ENCODE measurements at regions not wholly inside any gene's neighbourhood (a gene's known extent, or its start where the extent isn't known, plus 50 kb on each side); places are given as distances from the start of the nearest gene placed in this dataset.
"Not testable (repeated sequence)": the region's sequence is repeated elsewhere in the genome, so short reads cannot be mapped to it uniquely, and the experiment has no call there.

- in situ Hi-C loops (cut with MboI; ENCODE audit: low sequenced_read_pairs, unreplicated experiment), result loop anchor here (25.0 kb wide), 2 partner anchors 318 to 793 kb away; partner anchors contain the start of gene KCND2
- DNase-seq (ENCODE audit: low spot score), result no peak
- TF ChIP-seq, protein P1, sequence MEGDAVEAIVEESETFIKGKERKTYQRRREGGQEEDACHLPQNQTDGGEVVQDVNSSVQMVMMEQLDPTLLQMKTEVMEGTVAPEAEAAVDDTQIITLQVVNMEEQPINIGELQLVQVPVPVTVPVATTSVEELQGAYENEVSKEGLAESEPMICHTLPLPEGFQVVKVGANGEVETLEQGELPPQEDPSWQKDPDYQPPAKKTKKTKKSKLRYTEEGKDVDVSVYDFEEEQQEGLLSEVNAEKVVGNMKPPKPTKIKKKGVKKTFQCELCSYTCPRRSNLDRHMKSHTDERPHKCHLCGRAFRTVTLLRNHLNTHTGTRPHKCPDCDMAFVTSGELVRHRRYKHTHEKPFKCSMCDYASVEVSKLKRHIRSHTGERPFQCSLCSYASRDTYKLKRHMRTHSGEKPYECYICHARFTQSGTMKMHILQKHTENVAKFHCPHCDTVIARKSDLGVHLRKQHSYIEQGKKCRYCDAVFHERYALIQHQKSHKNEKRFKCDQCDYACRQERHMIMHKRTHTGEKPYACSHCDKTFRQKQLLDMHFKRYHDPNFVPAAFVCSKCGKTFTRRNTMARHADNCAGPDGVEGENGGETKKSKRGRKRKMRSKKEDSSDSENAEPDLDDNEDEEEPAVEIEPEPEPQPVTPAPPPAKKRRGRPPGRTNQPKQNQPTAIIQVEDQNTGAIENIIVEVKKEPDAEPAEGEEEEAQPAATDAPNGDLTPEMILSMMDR (IDR thresholded peaks at IDR 0.05; ENCODE audit: borderline replicate concordance, control extremely low read depth, extremely low read depth, insufficient read depth, missing control alignments), result no peak
These were observed 328.4 kb upstream of the KCND2 start for GRCh38 chr7:119944601-119944972.

DNA sequence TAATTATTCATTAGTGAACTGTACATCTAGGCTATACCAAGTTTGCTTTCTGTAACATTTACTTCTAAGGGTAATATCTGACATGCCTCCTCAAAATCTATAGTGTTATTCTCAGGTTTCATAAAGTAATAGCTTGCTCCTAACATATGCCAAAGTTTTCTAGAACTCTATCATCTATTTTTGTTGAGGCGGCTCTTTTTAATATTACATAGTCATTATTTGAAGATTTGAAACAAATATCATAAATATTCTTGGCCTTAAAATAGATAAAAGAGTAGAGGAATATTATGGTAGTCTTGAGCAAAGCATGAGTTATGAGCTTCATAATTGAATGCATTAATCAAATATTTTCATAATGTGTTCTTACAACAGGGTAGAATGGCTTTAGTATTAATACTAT lies 327.2 kb upstream of the KCND2 start:
- TF ChIP-seq, protein P1 (IDR thresholded peaks at IDR 0.05; ENCODE audit: borderline replicate concordance, control extremely low read depth, extremely low read depth, insufficient read depth, missing control alignments), result no peak
- in situ Hi-C loops (cut with MboI; ENCODE audit: low sequenced_read_pairs, unreplicated experiment), result loop anchor here (25.0 kb wide), 2 partner anchors 316 to 791 kb away; partner anchors contain the start of gene KCND2
- DNase-seq (ENCODE audit: low spot score), result no peak

- no peak for DNase-seq (ENCODE audit: low spot score)
- in situ Hi-C loops (cut with MboI; ENCODE audit: low sequenced_read_pairs, unreplicated experiment), result loop anchor here (25.0 kb wide), 2 partner anchors 313 to 788 kb away; partner anchors contain the start of gene KCND2
- TF ChIP-seq, protein P1 (IDR thresholded peaks at IDR 0.05; ENCODE audit: borderline replicate concordance, control extremely low read depth, extremely low read depth, insufficient read depth, missing control alignments), result no peak
These were observed 323.9 kb upstream of the KCND2 start for GRCh38 chr7:119949053-119949452.

DNA sequence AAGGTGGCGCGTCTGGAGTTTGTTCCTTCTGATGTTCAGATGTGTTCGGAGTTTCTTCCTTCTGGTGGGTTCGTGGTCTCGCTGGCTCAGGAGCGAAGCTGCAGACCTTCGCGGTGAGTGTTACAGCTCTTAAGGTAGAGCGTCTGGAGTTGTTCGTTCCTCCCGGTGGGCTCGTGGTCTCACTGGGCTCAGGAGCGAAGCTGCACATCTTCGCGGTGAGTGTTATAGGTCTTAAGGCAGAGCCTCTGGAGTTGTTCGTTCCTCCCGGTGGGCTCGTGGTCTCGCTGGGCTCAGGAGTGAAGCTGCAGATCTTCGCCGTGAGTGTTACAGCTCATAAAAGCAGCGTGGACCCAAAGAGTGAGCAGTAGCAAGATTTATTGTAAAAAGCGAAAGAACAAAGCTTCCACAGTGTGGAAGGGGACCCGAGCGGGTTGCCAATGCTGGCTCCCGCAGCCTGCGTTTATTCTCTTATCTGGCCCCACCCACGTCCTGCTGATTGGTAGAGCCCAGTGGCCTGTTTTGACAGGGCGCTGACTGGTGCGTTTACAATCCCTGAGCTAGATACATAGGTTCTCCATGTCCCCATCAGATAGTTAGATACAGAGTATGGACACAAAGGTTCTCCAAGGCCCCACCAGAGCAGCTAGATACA lies 322.5 kb upstream of the KCND2 start:
- DNase-seq (ENCODE audit: low spot score); in situ Hi-C loops (cut with MboI; ENCODE audit: low sequenced_read_pairs, unreplicated experiment): not testable (repeated sequence)

DNA sequence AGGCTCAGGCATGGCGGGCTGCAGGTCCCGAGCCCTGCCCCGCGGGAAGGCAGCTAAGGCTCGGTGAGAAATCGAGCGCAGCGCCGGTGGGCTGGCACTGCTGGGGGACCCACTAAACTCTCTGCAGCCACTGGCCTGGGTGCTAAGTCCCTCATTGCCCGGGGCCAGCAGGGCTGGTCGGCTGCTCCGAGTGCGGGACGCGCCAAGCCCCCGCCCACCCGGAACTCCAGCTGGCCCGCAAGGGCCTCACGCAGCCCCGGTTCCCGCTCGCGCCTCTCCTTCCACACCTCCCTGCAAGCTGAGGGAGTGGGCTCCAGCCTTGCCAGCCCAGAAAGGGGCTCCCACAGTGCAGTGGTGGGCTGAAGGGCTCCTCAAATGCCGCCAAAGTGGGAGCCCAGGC lies 321.4 kb upstream of the KCND2 start:
- DNase-seq (ENCODE audit: low spot score); in situ Hi-C loops (cut with MboI; ENCODE audit: low sequenced_read_pairs, unreplicated experiment): not testable (repeated sequence)

- in situ Hi-C loops (cut with MboI; ENCODE audit: low sequenced_read_pairs, unreplicated experiment), result no loop called here
- no peak for DNase-seq (ENCODE audit: low spot score)
- TF ChIP-seq, protein P1 (IDR thresholded peaks at IDR 0.05; ENCODE audit: borderline replicate concordance, control extremely low read depth, extremely low read depth, insufficient read depth, missing control alignments), result no peak
These were observed 315.6 kb upstream of the KCND2 start for GRCh38 chr7:119957335-119957734.

GRCh38 chr7:119959811-119960210 lies 313.2 kb upstream of the KCND2 start:
- no peak for DNase-seq (ENCODE audit: low spot score)
- in situ Hi-C loops (cut with MboI; ENCODE audit: low sequenced_read_pairs, unreplicated experiment), result no loop called here
- TF ChIP-seq, protein P1 (IDR thresholded peaks at IDR 0.05; ENCODE audit: borderline replicate concordance, control extremely low read depth, extremely low read depth, insufficient read depth, missing control alignments), result no peak

- TF ChIP-seq, protein P1 (IDR thresholded peaks at IDR 0.05; ENCODE audit: borderline replicate concordance, control extremely low read depth, extremely low read depth, insufficient read depth, missing control alignments), result no peak
- no peak for DNase-seq (ENCODE audit: low spot score)
- in situ Hi-C loops (cut with MboI; ENCODE audit: low sequenced_read_pairs, unreplicated experiment), result no loop called here
These were observed 309.3 kb upstream of the KCND2 start for GRCh38 chr7:119963654-119964053.

All from GM13976 (cell line).